ENCODE measurements at regions not wholly inside any gene's neighbourhood (a gene's known extent, or its start where the extent isn't known, plus 50 kb on each side); places are given as distances from the start of the nearest gene placed in this dataset.
A peak's percentile ranks its signal among the peaks of the same experiment; 100 is the strongest.

GRCh38 chr10:62651341-62651740 lies 153.2 kb upstream of the ADO start:
- Histone ChIP-seq H3K9me3 (no peaks in the 10 kb centered on the region), H3K4me3 (no peak overlapping the region), H3K27me3 (no peaks in the 10 kb centered on the region), H3K36me3 (no peaks in the 10 kb centered on the region)
- peak; percentile 38 for DNase-seq

DNA sequence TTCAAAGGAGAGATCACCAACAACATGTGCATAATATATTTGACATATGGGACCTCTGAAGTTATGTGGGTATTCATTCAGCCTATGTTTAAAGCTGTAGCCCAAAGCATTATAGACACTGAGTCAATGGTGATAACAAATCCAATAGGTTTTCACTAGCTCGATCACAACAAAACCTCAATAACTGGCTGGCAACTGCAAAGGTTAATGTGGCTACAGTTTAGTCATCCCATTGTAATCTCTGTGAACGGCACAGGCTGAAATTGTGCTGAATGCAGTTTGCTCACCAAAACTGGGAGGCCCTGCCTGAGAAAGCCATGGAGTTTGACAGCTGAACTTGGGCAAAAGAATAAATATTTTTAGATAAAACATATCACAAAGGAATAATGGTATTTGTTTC lies 152.4 kb upstream of the ADO start:
- Histone ChIP-seq H3K27me3 (no peaks in the 10 kb centered on the region), H3K9me3 (no peaks in the 10 kb centered on the region), H3K36me3 (no peaks in the 10 kb centered on the region), H3K4me3 (no peak overlapping the region)
- peak; percentile 55 for DNase-seq

- H3K27me3 ChIP-seq = no peaks in the 10 kb centered on the region
These were observed 152.0 kb upstream of the ADO start for GRCh38 chr10:62652564-62652963.

DNA sequence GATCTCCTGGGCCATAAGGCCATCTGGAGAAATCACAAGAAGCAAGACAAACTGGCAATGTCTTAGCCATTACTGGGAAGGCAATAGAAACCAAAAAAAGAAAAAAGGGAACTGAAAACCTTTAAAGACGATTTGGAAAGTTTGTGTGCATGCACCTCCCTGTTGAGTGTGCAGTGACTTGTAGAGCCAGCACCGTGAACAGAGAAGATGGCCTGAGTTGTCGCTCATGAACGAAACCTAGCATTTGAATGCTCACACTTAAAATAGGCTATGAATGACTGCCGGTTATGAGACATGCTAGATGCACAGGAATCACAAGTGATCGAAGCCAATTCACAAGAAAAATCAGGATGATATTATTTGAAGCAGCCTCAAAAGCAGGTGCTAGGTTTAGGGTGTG lies 151.3 kb upstream of the ADO start:
- Histone ChIP-seq H3K27me3 (no peaks in the 10 kb centered on the region), H3K4me3 (no peak overlapping the region), H3K9me3 (no peaks in the 10 kb centered on the region), H3K36me3 (no peaks in the 10 kb centered on the region)
- no peak for DNase-seq

More at GRCh38 chr10:62652564-62652963, 152.0 kb upstream of the ADO start:
- H3K4me3 ChIP-seq = no peak overlapping the region
- no peak for DNase-seq
- no peaks in the 10 kb centered on the region for H3K9me3 ChIP-seq
- no peaks in the 10 kb centered on the region for H3K36me3 ChIP-seq

DNA sequence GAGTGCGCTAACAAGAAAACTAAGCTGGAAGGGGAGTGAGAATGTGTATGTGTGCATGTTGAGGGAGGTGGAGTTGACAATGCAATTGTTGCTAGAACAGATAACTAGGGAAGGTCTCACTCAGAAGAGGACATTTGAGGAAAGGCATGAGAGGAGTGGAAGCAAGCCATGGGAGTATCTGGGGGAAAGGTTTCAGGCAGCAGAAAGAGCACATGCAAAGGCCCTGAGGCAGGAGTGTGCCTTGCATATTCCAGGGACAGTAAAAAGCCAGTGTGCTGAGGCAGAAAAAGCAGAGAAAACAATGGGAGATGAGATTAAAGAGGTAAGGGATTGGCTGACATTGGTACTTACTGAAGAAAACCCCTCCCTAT lies 149.6 kb upstream of the ADO start:
- Histone ChIP-seq H3K36me3 (no peaks in the 10 kb centered on the region), H3K9me3 (no peaks in the 10 kb centered on the region), H3K27me3 (no peaks in the 10 kb centered on the region), H3K4me3 (no peak overlapping the region)
- DNase-seq = no peak

GRCh38 chr10:62655337-62655994 lies 149.1 kb upstream of the ADO start:
- Histone ChIP-seq H3K27me3 (no peaks in the 10 kb centered on the region), H3K36me3 (no peaks in the 10 kb centered on the region), H3K4me3 (no peak overlapping the region), H3K9me3 (no peaks in the 10 kb centered on the region)
- DNase-seq = no peak

- H3K36me3 ChIP-seq = no peaks in the 10 kb centered on the region
- no peak overlapping the region for H3K4me3 ChIP-seq
- no peak for DNase-seq
- no peaks in the 10 kb centered on the region for H3K27me3 ChIP-seq
- H3K9me3 ChIP-seq = no peaks in the 10 kb centered on the region
These were observed 147.2 kb upstream of the ADO start for GRCh38 chr10:62657244-62657835.

- no peaks in the 10 kb centered on the region for H3K27me3 ChIP-seq
- no peak overlapping the region for H3K4me3 ChIP-seq
- H3K9me3 ChIP-seq = no peaks in the 10 kb centered on the region
- no peaks in the 10 kb centered on the region for H3K36me3 ChIP-seq
- DNase-seq = no peak
These were observed 146.0 kb upstream of the ADO start for GRCh38 chr10:62658516-62658915.

DNA sequence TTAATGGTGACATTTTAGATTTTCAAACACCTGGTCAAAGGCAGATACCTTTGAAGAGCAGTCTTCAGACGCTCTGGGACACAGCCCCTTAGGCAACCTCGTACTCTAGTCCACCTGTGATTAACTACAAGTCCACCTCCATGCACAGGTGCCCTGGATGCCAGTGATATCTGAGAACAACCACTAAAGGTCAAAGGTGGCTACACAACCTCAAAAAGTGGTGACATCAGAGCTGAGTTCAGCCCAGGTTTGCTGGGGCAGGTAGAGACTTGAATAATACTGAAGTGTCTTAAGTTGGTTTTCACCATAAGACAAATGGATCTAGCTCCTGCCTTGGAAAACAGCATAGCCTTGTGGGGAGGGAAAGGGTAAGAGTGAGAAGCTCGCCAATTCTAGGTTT lies 143.4 kb upstream of the ADO start:
- Histone ChIP-seq H3K36me3 (no peaks in the 10 kb centered on the region), H3K4me3 (no peak overlapping the region), H3K9me3 (no peaks in the 10 kb centered on the region), H3K27me3 (no peaks in the 10 kb centered on the region)
- no peak for DNase-seq

- Histone ChIP-seq H3K4me3 (no peak overlapping the region), H3K27me3 (no peaks in the 10 kb centered on the region)
- no peak for DNase-seq
These were observed 142.0 kb upstream of the ADO start for GRCh38 chr10:62662486-62662885.

GRCh38 chr10:62665771-62666170 lies 138.7 kb upstream of the ADO start:
- H3K4me3 ChIP-seq = no peak overlapping the region
- H3K9me3 ChIP-seq = no peaks in the 10 kb centered on the region
- DNase-seq = no peak
- no peaks in the 10 kb centered on the region for H3K27me3 ChIP-seq
- H3K36me3 ChIP-seq = no peaks in the 10 kb centered on the region

More at GRCh38 chr10:62662486-62662885, 142.0 kb upstream of the ADO start:
- Histone ChIP-seq H3K36me3 (no peaks in the 10 kb centered on the region), H3K9me3 (no peaks in the 10 kb centered on the region)

GRCh38 chr10:62666275-62666674 lies 138.2 kb upstream of the ADO start:
- Histone ChIP-seq H3K4me3 (no peak overlapping the region), H3K27me3 (no peaks in the 10 kb centered on the region), H3K9me3 (no peaks in the 10 kb centered on the region), H3K36me3 (no peaks in the 10 kb centered on the region)
- DNase-seq = no peak

- H3K27me3 ChIP-seq = no peaks in the 10 kb centered on the region
- H3K4me3 ChIP-seq = no peak overlapping the region
- no peaks in the 10 kb centered on the region for H3K9me3 ChIP-seq
- H3K36me3 ChIP-seq = no peaks in the 10 kb centered on the region
- DNase-seq = no peak
These were observed 135.2 kb upstream of the ADO start for GRCh38 chr10:62669341-62669740.

GRCh38 chr10:62671104-62671503 lies 133.4 kb upstream of the ADO start:
- DNase-seq = no peak
- no peak overlapping the region for H3K4me3 ChIP-seq
- H3K9me3 ChIP-seq = no peaks in the 10 kb centered on the region
- no peaks in the 10 kb centered on the region for H3K36me3 ChIP-seq
- H3K27me3 ChIP-seq = no peaks in the 10 kb centered on the region

DNA sequence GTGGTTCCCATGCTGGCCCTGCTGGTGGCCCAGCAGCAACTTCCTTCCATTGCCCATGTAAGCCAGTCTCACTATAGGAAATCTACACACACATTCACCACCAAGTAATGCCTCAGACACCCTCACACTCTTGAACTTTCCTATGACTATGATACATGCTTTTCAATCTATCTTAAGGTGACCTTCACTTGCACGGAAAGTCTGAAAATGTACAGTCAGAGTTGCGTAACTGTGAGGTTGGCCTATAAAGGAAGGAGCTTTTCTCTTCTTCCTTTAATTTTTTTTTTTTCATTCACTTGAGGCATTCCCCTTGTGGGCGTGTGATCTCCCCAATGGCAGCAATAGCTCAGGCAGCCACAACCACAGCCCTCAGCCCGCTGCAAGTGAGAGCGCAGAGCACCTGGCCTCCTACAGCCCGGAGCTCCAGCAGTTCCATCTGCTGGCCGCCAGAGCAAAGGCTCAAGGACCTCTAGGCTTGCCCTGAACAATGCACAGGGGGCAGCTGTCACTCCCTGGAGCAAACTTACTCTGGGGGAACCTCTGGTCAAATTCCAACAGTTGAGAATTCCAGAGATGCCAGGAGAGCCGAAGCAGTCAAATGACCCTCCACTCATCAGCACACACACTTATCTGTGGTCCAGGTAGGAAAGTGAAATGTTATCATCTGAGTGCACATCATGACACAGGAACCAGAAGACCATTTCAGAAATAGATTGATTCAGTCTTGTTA lies 123.1 kb upstream of the ADO start:
- Histone ChIP-seq H3K36me3 (no peaks in the 10 kb centered on the region), H3K27me3 (no peaks in the 10 kb centered on the region), H3K4me3 (no peak overlapping the region), H3K9me3 (no peaks in the 10 kb centered on the region)
- DNase-seq = no peak

DNA sequence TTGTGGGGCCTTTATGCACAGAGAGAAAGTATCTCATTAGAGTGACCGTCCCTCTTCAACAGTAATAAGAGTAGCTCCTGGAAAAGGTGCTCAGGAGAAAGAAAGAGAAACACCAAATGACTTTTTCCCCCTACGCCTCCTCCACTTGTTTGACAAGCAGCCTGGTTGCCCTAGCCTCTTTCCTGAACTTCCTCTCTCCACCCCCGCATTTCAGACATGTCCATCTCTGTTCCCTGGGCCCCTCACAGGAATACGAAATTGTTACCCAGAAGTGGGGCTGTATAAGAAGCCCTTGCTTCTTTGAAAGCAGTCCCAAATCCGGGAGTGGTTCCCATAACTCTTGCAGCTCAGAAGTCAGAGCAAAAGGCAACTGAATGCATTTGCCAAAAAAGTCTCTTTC lies 119.6 kb upstream of the ADO start:
- Histone ChIP-seq H3K4me3 (no peak overlapping the region), H3K9me3 (peaks cover 10% of the 10 kb centered on the region), H3K27me3 (no peaks in the 10 kb centered on the region), H3K36me3 (no peaks in the 10 kb centered on the region)
- no peak for DNase-seq

DNA sequence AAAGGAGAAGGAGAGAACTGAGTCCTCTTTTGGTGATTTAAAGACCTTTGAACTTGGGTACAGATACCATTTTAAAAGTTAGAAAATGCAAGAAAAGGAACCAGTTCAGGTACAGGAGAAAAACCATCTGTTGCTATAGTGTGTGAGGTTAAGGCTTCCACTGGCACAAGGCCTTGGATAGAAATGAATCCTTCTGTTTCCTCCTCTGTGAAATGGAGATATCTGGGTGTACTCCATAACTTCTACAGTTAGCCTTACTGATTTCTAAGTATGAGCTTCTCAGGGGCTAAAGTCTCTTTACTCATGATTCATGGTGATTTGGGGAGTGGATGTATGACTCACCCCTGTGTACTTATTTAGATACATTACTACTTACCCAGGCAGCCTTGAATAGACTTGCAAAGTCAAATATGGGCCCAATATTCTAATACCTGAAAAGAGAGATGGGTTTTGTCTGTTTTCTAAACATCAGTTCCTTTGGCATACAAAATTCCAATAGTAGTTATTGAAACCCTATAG lies 117.2 kb upstream of the ADO start:
- DNase-seq = no peak
- Histone ChIP-seq H3K27me3 (no peaks in the 10 kb centered on the region), H3K9me3 (peaks cover 10% of the 10 kb centered on the region), H3K36me3 (no peaks in the 10 kb centered on the region), H3K4me3 (no peak overlapping the region)
